Suprapubic skin (tissue), 4 donors: ENCODE measurements at regions not wholly inside any gene's neighbourhood (a gene's known extent, or its start where the extent isn't known, plus 50 kb on each side); places are given as distances from the start of the nearest gene placed in this dataset.

Experiments used
- DNase-seq, 2 donors: peaks; one replicate each; pipeline ENCODE4 v3.0.0-alpha.2; 2019; ENCODE audit warnings: low spot score in 2 of 2
- H3K27ac ChIP-seq: fragments of 200-600 bp; sonication (generic); one replicate; pipeline ENCODE4 v1.5.1; 2019
- H3K27me3 ChIP-seq: fragments of 200-600 bp; sonication (generic); one replicate; pipeline ENCODE4 v1.5.1; 2019
- H3K36me3 ChIP-seq: fragments of 200-600 bp; sonication (generic); one replicate; pipeline ENCODE4 v1.5.1; 2019
- H3K4me1 ChIP-seq: fragments of 200-600 bp; sonication (generic); one replicate; pipeline ENCODE4 v1.5.1; 2019
- H3K4me3 ChIP-seq: fragments of 200-600 bp; sonication (generic); one replicate; pipeline ENCODE4 v1.5.1; 2019; ENCODE audit warnings: mild to moderate bottlenecking
- H3K9me3 ChIP-seq: fragments of 200-600 bp; sonication (generic); one replicate; pipeline ENCODE4 v1.5.1; 2019
- CTCF ChIP-seq, 2 donors: fragments of 200-600 bp in 1 of 2; fragments of 450-650 bp in 1 of 2; sonication (generic) in 1 of 2; IDR thresholded peaks; one replicate each; pipeline ENCODE4 v1.5.1; 2016 to 2019; ENCODE audit warnings: antibody characterized with exemption in 2 of 2, mild to moderate bottlenecking in 1 of 2, moderate library complexity in 1 of 2
- EP300 ChIP-seq: sonication (generic); formaldehyde crosslinking; IDR thresholded peaks from one replicate; pipeline ENCODE4 v1.6.1; 2017; ENCODE audit warnings: antibody characterized with exemption
- POLR2A ChIP-seq, 2 donors: fragments of 450-650 bp; IDR thresholded peaks; one replicate each; pipeline ENCODE4 v1.6.1; 2017; ENCODE audit warnings: antibody characterized with exemption in 2 of 2, mild to moderate bottlenecking in 2 of 2, moderate library complexity in 2 of 2
- POLR2AphosphoS5 ChIP-seq, 3 donors: sonication (generic); formaldehyde crosslinking; IDR thresholded peaks; one replicate each; pipeline ENCODE4 v1.6.1; 2017; ENCODE audit warnings: antibody characterized with exemption in 3 of 3
- WGBS: methylation state at CpG from one replicate; pipeline ENCODE4 v1.1.5; 2018; 5-methylcytosine and 5-hydroxymethylcytosine counted together

- WGBS, result 71% methylated on average over 14 of the region's 14 CpGs
- DNase-seq, result no peak
- H3K9me3 ChIP-seq, result no peaks in the 10 kb centered on the region
Observed at GRCh38 chr5:167945542-167946384, 345.7 kb upstream of the WWC1 start.

GRCh38 chr5:167947306-167947705, 344.1 kb upstream of the WWC1 start:
- Histone ChIP-seq H3K27ac (no peak overlapping the region), H3K4me3 (no peak overlapping the region), H3K9me3 (no peaks in the 10 kb centered on the region), H3K4me1 (peaks cover 16% of the 10 kb centered on the region), H3K36me3 (no peaks in the 10 kb centered on the region), H3K27me3 (no peaks in the 10 kb centered on the region)
- WGBS, result 67% methylated on average over 1 of the region's 1 CpG
- TF ChIP-seq POLR2AphosphoS5 (IDR thresholded peaks at IDR 0.05), result no peak
- DNase-seq, result no peak

More at GRCh38 chr5:167945542-167946384, 345.7 kb upstream of the WWC1 start:
- no peaks in the 10 kb centered on the region for H3K36me3 ChIP-seq
- TF ChIP-seq POLR2AphosphoS5 (IDR thresholded peaks at IDR 0.05) (no peak), POLR2A (IDR thresholded peaks at IDR 0.05) (no peak), EP300 (no peak), CTCF (IDR thresholded peaks at IDR 0.05) (no peak)
- no peak overlapping the region for H3K27ac ChIP-seq
- H3K27me3 ChIP-seq, result no peaks in the 10 kb centered on the region
- no peak overlapping the region for H3K4me3 ChIP-seq
- H3K4me1 ChIP-seq, result peaks cover 11% of the 10 kb centered on the region

- no peaks in the 10 kb centered on the region for H3K27me3 ChIP-seq
- TF ChIP-seq POLR2AphosphoS5 (IDR thresholded peaks at IDR 0.05) (no peak), POLR2A (IDR thresholded peaks at IDR 0.05) (no peak), CTCF (IDR thresholded peaks at IDR 0.05) (no peak), EP300 (no peak)
- no peak overlapping the region for H3K27ac ChIP-seq
- H3K4me1 ChIP-seq, result peaks cover 16% of the 10 kb centered on the region
- no peaks in the 10 kb centered on the region for H3K36me3 ChIP-seq
- H3K4me3 ChIP-seq, result no peak overlapping the region
- DNase-seq, result no peak
- no peaks in the 10 kb centered on the region for H3K9me3 ChIP-seq
- 76% methylated on average over 3 of the region's 3 CpGs for WGBS
Observed at GRCh38 chr5:167948251-167948650, 343.2 kb upstream of the WWC1 start.

GRCh38 chr5:167949435-167949834, 342.0 kb upstream of the WWC1 start:
- DNase-seq, result no peak
- no peak overlapping the region for H3K4me3 ChIP-seq
- TF ChIP-seq POLR2AphosphoS5 (IDR thresholded peaks at IDR 0.05) (no peak), EP300 (no peak), POLR2A (IDR thresholded peaks at IDR 0.05) (no peak), CTCF (IDR thresholded peaks at IDR 0.05) (no peak)
- peaks cover 16% of the 10 kb centered on the region for H3K4me1 ChIP-seq
- H3K9me3 ChIP-seq, result no peaks in the 10 kb centered on the region
- no peak overlapping the region for H3K27ac ChIP-seq
- 79% methylated on average over 3 of the region's 3 CpGs for WGBS
- H3K36me3 ChIP-seq, result no peaks in the 10 kb centered on the region
- H3K27me3 ChIP-seq, result no peaks in the 10 kb centered on the region

GRCh38 chr5:167950126-167950721, 341.2 kb upstream of the WWC1 start:
- DNase-seq, result no peak
- H3K4me3 ChIP-seq, result no peak overlapping the region
- peaks cover 16% of the 10 kb centered on the region for H3K4me1 ChIP-seq
- H3K27me3 ChIP-seq, result no peaks in the 10 kb centered on the region
- no peak overlapping the region for H3K27ac ChIP-seq
- WGBS, result 42% methylated on average over 5 of the region's 5 CpGs
- H3K9me3 ChIP-seq, result no peaks in the 10 kb centered on the region
- no peak for TF ChIP-seq EP300
- TF ChIP-seq POLR2AphosphoS5 (IDR thresholded peaks at IDR 0.05), result no peak
- TF ChIP-seq CTCF (IDR thresholded peaks at IDR 0.05), result no peak
- TF ChIP-seq POLR2A (IDR thresholded peaks at IDR 0.05), result no peak
- no peaks in the 10 kb centered on the region for H3K36me3 ChIP-seq
